ENCODE measurements at regions not wholly inside any gene's neighbourhood (a gene's known extent, or its start where the extent isn't known, plus 50 kb on each side); places are given as distances from the start of the nearest gene placed in this dataset.

GRCh38 chr5:169499990-169500505 is 83.5 kb upstream of the SPDL1 start:
- H4K5ac ChIP-seq (ENCODE audit: insufficient read length, low read depth, low read length) = no peak overlapping the region
- DNase-seq (ENCODE audit: low read depth in 1 of 2, low spot score in 2 of 2) (no peak), FAIRE-seq (no peak)
- 82% methylated on average over 2 of the region's 2 CpGs; no CpG with 5 or more reads in 1 of the 2 experiments for WGBS, 2 experiments (ENCODE audit: extremely low coverage in 1 of 2, insufficient coverage in 1 of 2, insufficient read length in 1 of 2, insufficient replicate concordance in 2 of 2, low coverage in 1 of 2, low lambda C conversion rate in 2 of 2, missing lambda C conversion rate in 1 of 2)
- no peak overlapping the region for H3K9ac ChIP-seq (replicated peaks in 1 of 4; ENCODE audit: extremely low read depth in 1 of 4, low read depth in 3 of 4, low read length in 3 of 4)
- no peak overlapping the region for H4K8ac ChIP-seq (ENCODE audit: extremely low read depth, insufficient read depth, low read length)
- no peak overlapping the region for H3K4ac ChIP-seq (replicated peaks; ENCODE audit: insufficient read length, low read depth, low read length)
- ChIA-PET CTCF (ENCODE audit: partially characterized antibody) (interaction anchor here (1.0 kb wide), 1 partner anchor 221 kb away, joined by 3 read pairs; no protein-coding TSS in a partner anchor), POLR2A (ENCODE audit: partially characterized antibody) (no interaction called here)
- H3K9me3 ChIP-seq (ENCODE audit: insufficient read depth in 2 of 2, low read depth in 1 of 2, low read length in 1 of 2) = no peaks in the 10 kb centered on the region
- H3K27me3 ChIP-seq (replicated peaks in 1 of 4; ENCODE audit: control insufficient read depth in 3 of 4, extremely low read depth in 1 of 4, insufficient read depth in 3 of 4, low read length in 3 of 4) = no peaks in the 10 kb centered on the region
- no peaks in the 10 kb centered on the region for H3K4me1 ChIP-seq (replicated peaks in 1 of 4; ENCODE audit: control insufficient read depth in 3 of 4, insufficient read depth in 4 of 4, low read length in 3 of 4)
- H3K36me3 ChIP-seq (ENCODE audit: control insufficient read depth in 2 of 4, insufficient read depth in 4 of 4, low read length in 3 of 4) = no peaks in the 10 kb centered on the region
- H3K14ac ChIP-seq (ENCODE audit: insufficient read length) = no peak overlapping the region
- no peak overlapping the region for H3K23ac ChIP-seq (ENCODE audit: insufficient read length)
- no peak overlapping the region for H2BK20ac ChIP-seq (ENCODE audit: low read length)
- H3K4me3 ChIP-seq (ENCODE audit: extremely low read depth in 1 of 4, insufficient read depth in 2 of 4, low read depth in 3 of 4, low read length in 4 of 4) = no peak overlapping the region
- H3K79me1 ChIP-seq (ENCODE audit: low read depth, low read length) = no peaks in the 10 kb centered on the region
- no peaks in the 10 kb centered on the region for H4K20me1 ChIP-seq (replicated peaks in 1 of 2; ENCODE audit: control insufficient read depth in 1 of 2, insufficient read depth in 2 of 2, low read length in 2 of 2)
- no peaks in the 10 kb centered on the region for H3K23me2 ChIP-seq (ENCODE audit: low read depth, low read length)
- no peak overlapping the region for H3K56ac ChIP-seq (replicated peaks; ENCODE audit: insufficient read length, low read depth, low read length)
- no peaks in the 10 kb centered on the region for H3K79me2 ChIP-seq (ENCODE audit: control insufficient read depth in 1 of 2, insufficient read depth in 2 of 2, low read length in 2 of 2)
- H2BK12ac ChIP-seq (ENCODE audit: low read depth, low read length) = no peak overlapping the region
- no peak overlapping the region for H2BK5ac ChIP-seq (ENCODE audit: low read depth, low read length)
- H2AFZ ChIP-seq (ENCODE audit: low read length) = no peak overlapping the region
- no peak overlapping the region for H3K27ac ChIP-seq (ENCODE audit: low read depth, low read length)
- no peak for TF ChIP-seq POU5F1 (IDR thresholded peaks at IDR 0.05; ENCODE audit: low read depth, low read length)
- TF ChIP-seq EP300 (IDR thresholded peaks at IDR 0.05; ENCODE audit: borderline replicate concordance in 1 of 2, low read depth in 2 of 2, low read length in 2 of 2) = no peak
- no peak for TF ChIP-seq ZNF274 (IDR thresholded peaks at IDR 0.05; ENCODE audit: borderline replicate concordance, extremely low read depth, low read length)
- no peak for TF ChIP-seq KDM5A (IDR thresholded peaks at IDR 0.05; ENCODE audit: low read length)
- H2BK120ac ChIP-seq (replicated peaks; ENCODE audit: low read depth, low read length) = no peak overlapping the region
- H2AK5ac ChIP-seq (ENCODE audit: low read depth, low read length) = no peak overlapping the region
- no peak overlapping the region for H2BK15ac ChIP-seq (ENCODE audit: low read length)
- no peak overlapping the region for H3K4me2 ChIP-seq (ENCODE audit: insufficient read depth in 1 of 2, low read depth in 2 of 2, low read length in 2 of 2)
- no peak overlapping the region for H4K91ac ChIP-seq (replicated peaks; ENCODE audit: insufficient read length, low read length)
- H3K18ac ChIP-seq (ENCODE audit: extremely low read depth, low read length) = no peak overlapping the region

All from H1 (cell line).